ENCODE measurements at regions not wholly inside any gene's neighbourhood (a gene's known extent, or its start where the extent isn't known, plus 50 kb on each side); places are given as distances from the start of the nearest gene placed in this dataset.

DNA sequence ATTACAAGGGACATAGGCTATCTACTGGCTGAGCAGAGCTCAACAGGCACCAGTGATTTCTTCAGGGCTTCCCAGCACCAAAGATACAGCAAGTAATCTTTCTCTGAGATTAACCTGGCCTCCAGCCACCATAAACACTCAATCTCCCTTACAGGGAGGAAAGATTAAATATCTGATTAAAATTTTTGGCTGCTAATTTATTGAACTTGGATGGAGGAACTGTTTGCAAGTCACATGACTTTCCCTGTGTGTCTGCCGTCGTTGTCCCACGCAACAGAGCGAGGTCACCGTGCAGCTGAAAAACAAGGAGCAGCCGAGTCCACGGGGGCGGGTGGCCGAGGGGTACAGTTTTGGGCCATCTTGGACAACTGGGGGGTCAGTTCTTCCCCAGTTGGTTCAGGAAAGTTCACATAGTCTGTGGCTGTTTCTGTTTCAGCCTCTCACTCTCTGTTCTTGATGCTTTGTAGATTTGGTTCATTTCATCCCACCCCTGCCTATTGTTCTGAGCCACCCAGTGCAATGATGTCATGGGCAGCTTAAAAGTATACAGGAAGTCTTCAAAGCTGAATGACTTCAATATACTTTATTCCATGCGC lies 186.8 kb upstream of the CTAGE1 start:
- H3K36me3 ChIP-seq (ENCODE audit: control insufficient read depth in 2 of 3, insufficient read depth in 3 of 3, low read length in 3 of 3): no peaks in the 10 kb centered on the region
- DNase-seq: peak in 4 of 5 donors; percentile 37 to 93 (median 70)
- H3K9ac ChIP-seq (ENCODE audit: low read length in 3 of 3): no peak overlapping the region
- FAIRE-seq: no peak
- H3K27me3 ChIP-seq (ENCODE audit: control insufficient read depth, insufficient read depth, low read length): no peaks in the 10 kb centered on the region
- H3K9me3 ChIP-seq (ENCODE audit: control insufficient read depth in 2 of 3, insufficient read depth in 1 of 3, low read length in 3 of 3): no peaks in the 10 kb centered on the region
- H3K4me3 ChIP-seq (ENCODE audit: low read length in 3 of 3): no peak overlapping the region
- intact Hi-C loops (cut with DNase I): no loop called here
- TF ChIP-seq, protein P1, sequence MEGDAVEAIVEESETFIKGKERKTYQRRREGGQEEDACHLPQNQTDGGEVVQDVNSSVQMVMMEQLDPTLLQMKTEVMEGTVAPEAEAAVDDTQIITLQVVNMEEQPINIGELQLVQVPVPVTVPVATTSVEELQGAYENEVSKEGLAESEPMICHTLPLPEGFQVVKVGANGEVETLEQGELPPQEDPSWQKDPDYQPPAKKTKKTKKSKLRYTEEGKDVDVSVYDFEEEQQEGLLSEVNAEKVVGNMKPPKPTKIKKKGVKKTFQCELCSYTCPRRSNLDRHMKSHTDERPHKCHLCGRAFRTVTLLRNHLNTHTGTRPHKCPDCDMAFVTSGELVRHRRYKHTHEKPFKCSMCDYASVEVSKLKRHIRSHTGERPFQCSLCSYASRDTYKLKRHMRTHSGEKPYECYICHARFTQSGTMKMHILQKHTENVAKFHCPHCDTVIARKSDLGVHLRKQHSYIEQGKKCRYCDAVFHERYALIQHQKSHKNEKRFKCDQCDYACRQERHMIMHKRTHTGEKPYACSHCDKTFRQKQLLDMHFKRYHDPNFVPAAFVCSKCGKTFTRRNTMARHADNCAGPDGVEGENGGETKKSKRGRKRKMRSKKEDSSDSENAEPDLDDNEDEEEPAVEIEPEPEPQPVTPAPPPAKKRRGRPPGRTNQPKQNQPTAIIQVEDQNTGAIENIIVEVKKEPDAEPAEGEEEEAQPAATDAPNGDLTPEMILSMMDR (IDR thresholded peaks at IDR 0.05; ENCODE audit: borderline replicate concordance, extremely low read depth, insufficient read depth): no peak
- H3K27ac ChIP-seq (ENCODE audit: low read depth in 2 of 2, low read length in 2 of 2): peak overlapping the region; percentile 51 to 66
- H3K4me1 ChIP-seq (ENCODE audit: control insufficient read depth in 2 of 3, insufficient read depth in 2 of 3, low read depth in 1 of 3, low read length in 3 of 3): no peaks in the 10 kb centered on the region

DNA sequence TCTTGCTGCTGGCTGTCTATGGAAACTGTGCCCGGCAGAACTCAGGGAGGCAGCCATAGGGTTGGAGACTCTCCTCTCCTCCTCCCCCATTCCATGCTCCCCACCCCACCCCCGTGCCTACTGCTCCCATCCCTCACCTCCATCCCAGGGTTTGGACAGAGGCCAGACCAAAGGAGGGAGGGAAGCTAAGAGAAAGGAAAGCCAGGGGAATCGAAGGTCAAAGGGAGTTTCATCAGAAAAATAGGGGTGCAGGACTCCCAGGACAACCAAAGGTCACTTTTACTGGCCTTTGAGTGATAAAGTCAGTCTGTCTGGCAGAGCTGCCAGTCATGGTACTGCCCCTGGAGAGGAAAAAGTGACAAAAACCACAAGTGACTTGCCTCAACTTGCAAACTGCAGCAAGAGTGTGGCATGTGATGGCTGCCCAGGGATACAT lies 187.3 kb upstream of the CTAGE1 start:
- Histone ChIP-seq H3K9ac (ENCODE audit: low read length in 3 of 3) (no peak overlapping the region), H3K4me3 (ENCODE audit: low read length in 3 of 3) (no peak overlapping the region), H3K36me3 (ENCODE audit: control insufficient read depth in 2 of 3, insufficient read depth in 3 of 3, low read length in 3 of 3) (no peaks in the 10 kb centered on the region), H3K27me3 (ENCODE audit: control insufficient read depth, insufficient read depth, low read length) (no peaks in the 10 kb centered on the region), H3K27ac (ENCODE audit: low read depth in 2 of 2, low read length in 2 of 2) (peak overlapping the region in 1 of 2 donors; percentile 66), H3K4me1 (ENCODE audit: control insufficient read depth in 2 of 3, insufficient read depth in 2 of 3, low read depth in 1 of 3, low read length in 3 of 3) (peaks cover 0 to 3% (median 0%) of the 10 kb centered on the region in 3 donors), H3K9me3 (ENCODE audit: control insufficient read depth in 2 of 3, insufficient read depth in 1 of 3, low read length in 3 of 3) (no peaks in the 10 kb centered on the region)
- TF ChIP-seq, protein P1 (IDR thresholded peaks at IDR 0.05; ENCODE audit: borderline replicate concordance, extremely low read depth, insufficient read depth): no peak
- FAIRE-seq: no peak
- intact Hi-C loops (cut with DNase I): no loop called here
- DNase-seq: no peak

- no peak for FAIRE-seq
- H3K9me3 ChIP-seq (ENCODE audit: control insufficient read depth in 2 of 3, insufficient read depth in 1 of 3, low read length in 3 of 3): no peaks in the 10 kb centered on the region
- no peak overlapping the region for H3K27ac ChIP-seq (ENCODE audit: low read depth in 2 of 2, low read length in 2 of 2)
- H3K4me1 ChIP-seq (ENCODE audit: control insufficient read depth in 2 of 3, insufficient read depth in 2 of 3, low read depth in 1 of 3, low read length in 3 of 3): peaks cover 0 to 3% (median 0%) of the 10 kb centered on the region in 3 donors
- H3K4me3 ChIP-seq (ENCODE audit: low read length in 3 of 3): no peak overlapping the region
- TF ChIP-seq, protein P1 (IDR thresholded peaks at IDR 0.05; ENCODE audit: borderline replicate concordance, extremely low read depth, insufficient read depth): no peak
- intact Hi-C loops (cut with DNase I): no loop called here
- no peaks in the 10 kb centered on the region for H3K27me3 ChIP-seq (ENCODE audit: control insufficient read depth, insufficient read depth, low read length)
- H3K9ac ChIP-seq (ENCODE audit: low read length in 3 of 3): no peak overlapping the region
- no peaks in the 10 kb centered on the region for H3K36me3 ChIP-seq (ENCODE audit: control insufficient read depth in 2 of 3, insufficient read depth in 3 of 3, low read length in 3 of 3)
- DNase-seq: no peak
Observed at GRCh38 chr18:22605736-22606135, 188.0 kb upstream of the CTAGE1 start.
